Astrocyte (in vitro differentiated cells and primary cell): ENCODE measurements at regions not wholly inside any gene's neighbourhood (a gene's known extent, or its start where the extent isn't known, plus 50 kb on each side); places are given as distances from the start of the nearest gene placed in this dataset.

Source experiments
- CTCF ChIP-seq: IDR thresholded peaks from 2 replicates; pipeline ENCODE4 v1.5.1; 2011; ENCODE audit warnings: low read depth, mild to moderate bottlenecking, inconsistent platforms, low read length, moderate library complexity; ENCODE audit not compliant: insufficient read depth
- EZH2 ChIP-seq: IDR thresholded peaks from 2 replicates; pipeline ENCODE4 v1.6.1; 2012; ENCODE audit warnings: mild to moderate bottlenecking, low read length, inconsistent platforms; ENCODE audit not compliant: insufficient read depth

- no peak for TF ChIP-seq CTCF
- TF ChIP-seq EZH2 = no peak
Observed at GRCh38 chr10:128527711-128528110, 401.5 kb upstream of the MKI67 start.
